Mesenteric fat pad (tissue), 1 donor: ENCODE measurements at regions not wholly inside any gene's neighbourhood (a gene's known extent, or its start where the extent isn't known, plus 50 kb on each side); places are given as distances from the start of the nearest gene placed in this dataset.

ENCODE experiments used
- DNase-seq: peaks from one replicate; pipeline ENCODE4 v3.0.0-alpha.2; 2020; ENCODE audit warnings: low spot score
- donor health status: DM: yes; HTN: yes; CAD: no.

- DNase-seq = no peak
These were observed 1494.8 kb downstream of the KCNT2 start for GRCh38 chr1:195113471-195113870.

DNA sequence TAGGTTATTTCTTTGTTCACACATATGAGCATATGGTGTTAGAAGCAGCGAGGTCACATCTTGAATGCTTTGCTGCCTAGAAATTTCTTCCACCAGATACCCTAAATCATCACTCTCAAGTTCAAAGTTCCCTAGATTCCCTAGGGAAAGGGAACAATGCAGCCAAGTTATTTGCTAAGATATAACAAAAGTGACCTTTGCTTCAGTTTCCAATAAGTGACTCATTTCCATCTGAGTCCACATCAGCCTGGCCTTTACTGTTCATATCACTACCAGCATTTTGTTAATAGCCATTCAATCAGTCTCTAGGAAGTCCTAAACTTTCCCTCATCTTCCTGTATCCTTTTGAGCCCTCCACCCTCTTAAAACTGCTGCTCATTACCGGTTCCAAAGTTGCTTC lies 1502.5 kb downstream of the KCNT2 start:
- DNase-seq = no peak

GRCh38 chr1:195105281-195105680 lies 1503.0 kb downstream of the KCNT2 start:
- DNase-seq = no peak

DNA sequence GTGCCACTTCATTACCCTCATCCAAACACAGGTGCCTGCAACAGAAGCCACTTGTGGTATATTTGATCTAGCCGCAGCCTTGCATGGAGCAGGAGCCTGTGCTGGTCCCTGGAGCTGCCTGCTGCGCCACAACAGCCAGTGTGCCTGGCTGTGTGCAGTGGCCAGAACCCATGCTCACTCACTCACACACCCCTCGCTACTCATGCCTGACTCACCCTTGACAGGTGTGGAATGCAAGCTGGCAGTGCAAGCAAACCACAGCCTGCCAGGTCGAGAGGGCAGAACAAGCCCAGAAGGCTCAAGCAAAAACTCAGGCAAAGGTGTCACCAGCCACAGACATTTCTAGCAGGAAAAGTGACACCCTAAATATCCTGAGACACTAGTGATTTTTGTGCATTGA lies 1510.9 kb downstream of the KCNT2 start:
- no peak for DNase-seq

- no peak for DNase-seq
These were observed 1512.2 kb downstream of the KCNT2 start for GRCh38 chr1:195096051-195096521.

DNA sequence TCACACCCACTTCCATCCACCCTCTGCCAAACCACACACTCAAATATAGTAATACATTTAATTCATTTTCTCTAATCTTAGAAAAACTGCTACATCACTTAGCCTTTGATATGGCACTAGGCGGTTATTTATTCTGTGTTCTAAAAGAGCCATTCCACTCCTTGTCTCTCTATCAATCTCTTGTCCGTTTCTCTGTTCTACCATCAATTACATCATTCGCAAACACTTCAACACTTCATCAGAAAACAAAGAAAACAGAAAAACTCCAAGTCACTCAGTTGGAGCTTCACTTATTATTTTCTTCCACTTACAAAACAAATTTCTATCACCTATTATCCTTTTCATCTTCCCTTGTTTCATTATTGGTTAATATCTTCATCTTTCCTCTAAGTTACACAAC lies 1523.0 kb downstream of the KCNT2 start:
- DNase-seq = no peak

DNA sequence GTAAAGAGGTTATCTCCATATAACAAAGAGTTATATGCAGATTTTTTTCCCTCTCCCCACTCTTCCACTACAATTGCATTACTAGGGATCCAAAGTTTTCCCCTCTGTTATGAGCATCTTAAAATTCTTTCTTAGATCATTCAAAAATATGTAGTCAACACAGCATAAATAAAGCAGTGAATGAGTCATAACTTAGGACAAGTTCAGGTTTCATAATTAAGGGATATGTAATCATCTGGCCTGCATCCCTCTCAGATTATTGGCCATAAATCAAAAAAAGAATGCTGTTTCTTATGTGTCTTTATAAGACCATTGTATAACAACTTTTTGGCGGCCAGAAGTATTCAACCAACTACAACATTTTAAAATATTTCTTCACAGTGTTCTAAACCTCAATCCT lies 1526.1 kb downstream of the KCNT2 start:
- DNase-seq = no peak

DNA sequence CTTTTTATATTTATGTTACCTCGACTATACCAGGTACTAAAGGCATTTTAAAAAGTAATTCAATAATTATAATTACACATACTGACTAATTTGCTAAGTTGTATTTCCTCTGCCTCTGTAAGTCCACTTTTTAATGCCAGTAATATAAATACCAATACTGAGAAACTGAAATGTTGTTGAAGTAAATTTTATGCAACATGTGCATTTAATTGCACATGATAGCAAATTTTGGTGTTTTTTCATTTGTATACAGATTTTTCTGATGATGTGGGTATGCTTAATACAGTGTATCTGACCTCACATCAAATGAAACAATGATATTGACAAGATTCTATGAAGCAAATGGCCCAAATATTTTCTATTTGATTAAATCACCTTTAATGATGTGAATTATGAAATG lies 1531.6 kb downstream of the KCNT2 start:
- no peak for DNase-seq

- DNase-seq = no peak
These were observed 1532.3 kb downstream of the KCNT2 start for GRCh38 chr1:195075973-195076372.

DNA sequence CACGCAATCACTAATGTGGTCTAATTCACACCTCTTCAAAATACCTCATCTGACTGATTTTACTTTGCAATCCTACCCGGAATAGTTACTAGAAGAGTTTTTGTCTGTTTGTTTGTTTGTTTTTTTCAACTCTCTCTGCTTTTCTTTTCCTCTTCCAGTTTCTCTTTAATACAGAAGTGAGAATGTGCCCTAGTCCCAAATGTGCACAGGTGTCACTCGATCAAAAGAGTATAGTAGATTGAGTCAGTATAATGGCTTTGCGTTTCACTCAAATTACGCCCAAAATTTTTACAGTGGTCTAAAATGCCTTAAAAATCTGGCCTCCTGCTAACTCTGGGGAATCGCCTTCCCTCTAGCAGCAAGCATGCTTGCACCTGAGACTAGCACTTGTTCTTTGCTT lies 1536.8 kb downstream of the KCNT2 start:
- DNase-seq = no peak

DNA sequence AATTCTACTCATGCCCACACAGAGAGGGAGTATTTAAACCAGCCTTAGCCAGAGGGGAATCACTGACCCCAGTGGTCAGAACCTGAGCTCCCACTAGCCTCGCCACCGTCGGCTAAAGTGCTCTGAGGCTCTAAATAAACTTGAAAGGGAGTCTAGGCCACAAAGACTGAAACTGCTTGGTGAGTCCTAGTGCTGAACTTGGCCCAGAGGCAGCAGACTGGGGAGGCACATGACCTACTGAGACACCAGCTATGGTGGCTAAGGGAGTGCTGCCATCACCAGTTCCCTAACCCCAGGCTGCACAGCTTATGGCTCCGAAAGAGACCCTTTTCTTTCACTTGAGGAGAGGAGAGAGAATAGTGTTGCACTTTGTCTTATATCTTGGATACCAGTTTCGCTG lies 1542.8 kb downstream of the KCNT2 start:
- no peak for DNase-seq

GRCh38 chr1:195064358-195064757 lies 1543.9 kb downstream of the KCNT2 start:
- DNase-seq = no peak

DNA sequence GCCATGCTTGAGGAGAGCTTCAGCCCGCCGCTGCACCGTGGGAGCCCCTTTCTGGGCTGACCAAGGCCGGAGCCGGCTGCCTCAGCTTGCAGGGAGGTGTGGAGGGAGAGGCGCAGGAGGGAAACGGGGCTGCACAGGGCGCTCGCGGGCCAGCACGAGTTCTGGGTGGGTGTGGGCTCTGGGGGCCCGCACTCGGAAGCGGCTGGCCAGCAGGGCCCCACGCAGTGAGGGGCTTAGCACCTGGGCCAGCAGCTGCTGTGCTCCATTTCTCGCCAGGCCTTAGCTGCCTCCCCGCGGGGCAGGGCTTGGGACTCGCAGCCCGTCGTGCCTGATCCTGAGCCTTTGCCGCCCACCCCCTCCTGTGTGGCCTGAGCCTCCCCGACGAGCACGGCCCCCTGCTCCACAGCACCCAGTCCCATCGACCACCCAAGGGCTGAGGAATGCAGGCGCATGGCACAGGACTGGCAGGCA lies 1554.0 kb downstream of the KCNT2 start:
- no peak for DNase-seq

- DNase-seq = no peak
These were observed 1554.8 kb downstream of the KCNT2 start for GRCh38 chr1:195053478-195053877.

- no peak for DNase-seq
These were observed 1560.5 kb downstream of the KCNT2 start for GRCh38 chr1:195047772-195048171.

GRCh38 chr1:195045072-195045471 lies 1563.2 kb downstream of the KCNT2 start:
- no peak for DNase-seq

DNA sequence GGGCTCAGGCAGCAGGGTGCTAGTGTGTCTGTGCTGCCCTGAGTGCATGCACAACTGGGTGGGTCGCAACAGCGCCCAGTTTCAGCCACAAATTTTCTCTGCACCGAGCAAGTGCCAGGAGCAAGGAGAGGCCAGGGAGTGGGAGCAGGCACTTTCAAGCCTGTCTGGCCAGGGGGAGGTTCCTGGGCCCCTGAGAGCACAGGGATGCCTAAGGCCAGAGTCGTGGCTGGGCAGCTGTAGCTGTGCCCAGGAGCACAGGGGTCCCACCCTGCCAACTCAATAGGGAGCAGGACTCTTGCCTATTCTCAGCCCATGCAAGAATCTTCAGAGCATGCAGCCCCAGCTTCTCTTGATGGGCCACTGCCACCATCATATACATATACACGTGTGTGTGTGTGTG lies 1577.4 kb downstream of the KCNT2 start:
- no peak for DNase-seq

- DNase-seq = no peak
These were observed 1581.4 kb downstream of the KCNT2 start for GRCh38 chr1:195026792-195027191.

- DNase-seq = no peak
These were observed 1588.9 kb downstream of the KCNT2 start for GRCh38 chr1:195019385-195019784.

- DNase-seq = no peak
These were observed 1595.2 kb downstream of the KCNT2 start for GRCh38 chr1:195012995-195013394.

DNA sequence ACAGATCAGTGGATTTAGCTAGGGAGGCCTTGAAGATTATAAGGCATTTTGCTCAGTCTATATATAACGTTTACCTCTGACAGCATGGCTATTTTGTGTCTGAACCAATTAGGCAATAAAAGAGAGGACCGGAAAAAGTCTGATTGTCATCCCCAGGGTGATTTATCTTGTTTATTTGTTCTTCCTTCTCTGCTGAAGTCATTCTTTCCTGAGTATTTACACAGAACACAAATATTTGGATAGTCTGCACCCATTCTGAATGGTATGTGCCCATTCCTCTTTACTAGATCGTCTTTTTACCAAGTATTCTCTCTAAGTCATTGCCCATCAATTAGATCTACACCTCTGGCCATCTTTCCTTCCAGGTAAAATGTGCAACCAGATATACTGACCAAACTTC lies 1602.9 kb downstream of the KCNT2 start:
- DNase-seq = no peak

- DNase-seq = no peak
These were observed 1617.8 kb downstream of the KCNT2 start for GRCh38 chr1:194990483-194990882.

- no peak for DNase-seq
These were observed 1632.3 kb downstream of the KCNT2 start for GRCh38 chr1:194975913-194976312.

- no peak for DNase-seq
These were observed 1639.3 kb downstream of the KCNT2 start for GRCh38 chr1:194968916-194969315.
